Stomach (tissue), 4 donors: ENCODE measurements at regions not wholly inside any gene's neighbourhood (a gene's known extent, or its start where the extent isn't known, plus 50 kb on each side); places are given as distances from the start of the nearest gene placed in this dataset.

ENCODE experiments used
- POLR2A ChIP-seq, 4 donors: fragments of 450-650 bp; IDR thresholded peaks; one replicate each; pipeline ENCODE4 v1.6.1; 2016; ENCODE audit warnings: antibody characterized with exemption in 4 of 4, control low read depth in 2 of 4, mild to moderate bottlenecking in 1 of 4, moderate library complexity in 1 of 4
- TF ChIP-seq, protein P1 (sequence below), 7 experiments: fragments of 450-650 bp in 4 of 7; fragments of 200-600 bp in 3 of 7; sonication (generic) in 3 of 7; IDR thresholded peaks; one replicate each; pipeline ENCODE4 v1.5.1; 2016 to 2019; ENCODE audit warnings: antibody characterized with exemption in 7 of 7, control low read depth in 2 of 7, mild to moderate bottlenecking in 1 of 7

- TF ChIP-seq, protein P1, sequence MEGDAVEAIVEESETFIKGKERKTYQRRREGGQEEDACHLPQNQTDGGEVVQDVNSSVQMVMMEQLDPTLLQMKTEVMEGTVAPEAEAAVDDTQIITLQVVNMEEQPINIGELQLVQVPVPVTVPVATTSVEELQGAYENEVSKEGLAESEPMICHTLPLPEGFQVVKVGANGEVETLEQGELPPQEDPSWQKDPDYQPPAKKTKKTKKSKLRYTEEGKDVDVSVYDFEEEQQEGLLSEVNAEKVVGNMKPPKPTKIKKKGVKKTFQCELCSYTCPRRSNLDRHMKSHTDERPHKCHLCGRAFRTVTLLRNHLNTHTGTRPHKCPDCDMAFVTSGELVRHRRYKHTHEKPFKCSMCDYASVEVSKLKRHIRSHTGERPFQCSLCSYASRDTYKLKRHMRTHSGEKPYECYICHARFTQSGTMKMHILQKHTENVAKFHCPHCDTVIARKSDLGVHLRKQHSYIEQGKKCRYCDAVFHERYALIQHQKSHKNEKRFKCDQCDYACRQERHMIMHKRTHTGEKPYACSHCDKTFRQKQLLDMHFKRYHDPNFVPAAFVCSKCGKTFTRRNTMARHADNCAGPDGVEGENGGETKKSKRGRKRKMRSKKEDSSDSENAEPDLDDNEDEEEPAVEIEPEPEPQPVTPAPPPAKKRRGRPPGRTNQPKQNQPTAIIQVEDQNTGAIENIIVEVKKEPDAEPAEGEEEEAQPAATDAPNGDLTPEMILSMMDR (IDR thresholded peaks at IDR 0.05) = no peak
- TF ChIP-seq POLR2A (IDR thresholded peaks at IDR 0.05) = no peak
These were observed 312.0 kb upstream of the MSX2 start for GRCh38 chr5:174412374-174412773.
